ENCODE measurements at regions not wholly inside any gene's neighbourhood (a gene's known extent, or its start where the extent isn't known, plus 50 kb on each side); places are given as distances from the start of the nearest gene placed in this dataset.

GRCh38 chr10:44014644-44015250 is 366.1 kb upstream of the ZNF32 start:
- no peak for TF ChIP-seq CTCF (conservative IDR thresholded peaks at IDR 0.05; ENCODE audit: low read length)
- no peak for TF ChIP-seq EZH2phosphoT487 (IDR thresholded peaks at IDR 0.05; ENCODE audit: borderline replicate concordance)
